H7 (cell line): ENCODE measurements at regions not wholly inside any gene's neighbourhood (a gene's known extent, or its start where the extent isn't known, plus 50 kb on each side); places are given as distances from the start of the nearest gene placed in this dataset.

Source experiments
- DNase-seq: peaks from one replicate; pipeline ENCODE4 v3.0.0; 2012
- H3K27me3 ChIP-seq: 2 replicates; pipeline ENCODE4 v1.6.0; 2011; ENCODE audit warnings: mild to moderate bottlenecking, low read length; ENCODE audit not compliant: control insufficient read depth, insufficient read depth
- H3K36me3 ChIP-seq: replicated peaks from 2 replicates; pipeline ENCODE4 v1.5.1; 2011; ENCODE audit warnings: low read length; ENCODE audit not compliant: control insufficient read depth, insufficient read depth
- H3K4me3 ChIP-seq: 2 replicates; pipeline ENCODE4 v1.5.1; 2011; ENCODE audit warnings: low read depth, mild to moderate bottlenecking, control low read depth, low read length, moderate library complexity; ENCODE audit not compliant: insufficient read depth

GRCh38 chr3:42037318-42037945 lies 53.7 kb upstream of the TRAK1 start:
- Histone ChIP-seq H3K4me3 (no peak overlapping the region), H3K27me3 (no peaks in the 10 kb centered on the region), H3K36me3 (peaks cover 2% of the 10 kb centered on the region)
- DNase-seq, result no peak

GRCh38 chr3:42036483-42036823 lies 54.7 kb upstream of the TRAK1 start:
- DNase-seq, result no peak
- H3K36me3 ChIP-seq, result peaks cover 2% of the 10 kb centered on the region
- no peaks in the 10 kb centered on the region for H3K27me3 ChIP-seq
- H3K4me3 ChIP-seq, result no peak overlapping the region

DNA sequence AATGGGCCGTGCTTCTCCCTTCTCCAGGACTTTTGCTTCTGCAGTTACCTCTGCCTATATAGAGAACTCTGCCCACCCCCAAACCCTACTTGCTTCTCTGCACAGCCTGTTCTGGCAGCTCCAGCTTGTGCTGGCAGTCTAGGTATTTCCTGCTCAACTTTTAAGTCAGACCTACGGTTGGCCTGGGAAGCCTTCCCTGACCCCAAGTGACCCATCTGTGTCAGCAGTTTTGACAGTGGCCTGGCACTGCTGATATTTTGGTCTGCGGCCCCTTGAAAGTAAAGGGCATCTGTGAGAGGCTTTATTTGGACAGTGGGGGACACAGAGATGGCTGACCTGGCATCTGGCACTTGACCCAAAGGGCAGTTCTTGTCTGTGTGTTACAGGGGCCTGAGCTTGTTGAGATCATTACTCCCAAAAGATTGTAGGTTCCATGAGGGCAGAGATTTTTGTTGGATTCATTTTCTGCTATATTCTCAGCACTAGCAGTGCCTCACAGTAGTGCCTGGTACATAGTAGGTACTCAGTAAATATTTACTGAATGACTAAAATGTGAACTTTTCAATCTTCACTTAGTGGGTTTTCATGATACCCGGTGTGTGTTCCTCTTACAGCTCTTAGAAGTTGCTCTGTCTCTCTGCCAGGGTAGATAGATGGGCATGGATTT lies 55.2 kb upstream of the TRAK1 start:
- Histone ChIP-seq H3K27me3 (no peaks in the 10 kb centered on the region), H3K36me3 (peaks cover 2% of the 10 kb centered on the region), H3K4me3 (no peak overlapping the region)
- DNase-seq, result no peak

- DNase-seq, result no peak
- Histone ChIP-seq H3K36me3 (peaks cover 2% of the 10 kb centered on the region), H3K27me3 (no peaks in the 10 kb centered on the region), H3K4me3 (no peak overlapping the region)
Measured at GRCh38 chr3:42035007-42035406, 56.1 kb upstream of the TRAK1 start.

- H3K4me3 ChIP-seq, result no peak overlapping the region
- H3K36me3 ChIP-seq, result peaks cover 2% of the 10 kb centered on the region
- DNase-seq, result no peak
- H3K27me3 ChIP-seq, result no peaks in the 10 kb centered on the region
Measured at GRCh38 chr3:42033741-42034140, 57.4 kb upstream of the TRAK1 start.

DNA sequence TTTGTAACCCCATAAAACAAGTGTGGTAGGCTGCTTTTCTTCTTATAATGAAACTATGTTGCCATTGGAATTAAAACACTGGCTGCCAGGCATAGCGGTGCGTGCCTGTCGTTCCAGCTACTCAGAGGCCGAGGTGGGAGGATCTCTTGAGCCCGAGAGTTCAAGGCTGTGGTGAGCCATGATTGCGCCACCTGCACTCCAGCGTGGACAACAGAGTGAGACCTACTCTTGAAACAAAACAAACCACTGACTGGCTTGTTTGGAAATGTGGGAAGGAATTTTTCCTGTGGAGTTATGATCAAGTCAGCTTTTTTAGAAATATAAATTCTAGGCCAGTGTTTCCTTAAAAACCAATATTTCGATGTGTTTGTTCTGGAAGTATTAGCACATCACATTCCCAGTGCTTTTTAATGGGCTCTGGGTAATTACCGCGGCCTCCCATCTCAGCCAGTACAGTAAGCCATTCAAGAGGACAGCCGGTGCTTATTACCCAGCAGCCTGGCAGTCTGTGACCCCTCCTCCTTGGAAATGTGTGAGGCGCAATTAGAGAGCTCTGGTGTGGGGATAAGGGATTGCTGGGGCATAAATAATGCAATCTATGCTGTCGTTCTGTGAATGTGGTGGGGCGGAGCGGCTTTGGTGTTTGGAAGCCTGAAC lies 58.3 kb upstream of the TRAK1 start:
- Histone ChIP-seq H3K36me3 (peaks cover 2% of the 10 kb centered on the region), H3K27me3 (no peaks in the 10 kb centered on the region), H3K4me3 (no peak overlapping the region)
- no peak for DNase-seq

DNA sequence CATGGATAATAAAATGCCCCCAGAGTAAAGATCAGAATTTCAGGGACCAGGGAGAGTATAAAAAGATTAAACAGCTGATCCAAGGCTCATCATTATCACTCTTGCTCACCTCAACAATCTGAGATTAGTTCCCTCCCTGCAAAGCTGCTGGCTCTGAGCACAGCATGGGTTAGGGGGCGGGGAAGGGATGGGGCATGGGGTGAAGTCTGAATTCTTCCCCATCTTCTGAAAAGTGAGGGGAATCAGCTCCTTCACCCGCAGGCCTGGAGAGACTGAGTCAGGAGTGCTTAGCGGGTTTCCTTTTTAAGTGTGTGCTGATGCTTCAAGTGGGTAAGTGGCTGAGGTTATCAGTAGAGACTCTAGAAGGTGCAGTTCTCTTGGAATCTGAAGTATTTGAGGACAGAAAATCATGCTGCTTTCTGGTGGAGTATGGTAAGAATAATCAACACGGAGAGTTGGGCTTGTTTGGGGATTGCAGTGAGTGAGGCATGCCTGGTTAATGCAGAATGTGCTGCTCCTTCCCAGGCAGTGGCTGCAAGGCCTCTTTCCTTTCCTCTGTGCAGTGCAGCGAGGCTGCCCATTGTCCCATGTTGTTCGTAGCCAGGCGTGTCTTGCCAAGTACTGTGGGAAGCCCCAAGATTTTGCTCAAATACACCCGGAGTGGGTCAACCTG lies 59.2 kb upstream of the TRAK1 start:
- H3K27me3 ChIP-seq, result no peaks in the 10 kb centered on the region
- H3K4me3 ChIP-seq, result no peak overlapping the region
- DNase-seq, result no peak
- H3K36me3 ChIP-seq, result peaks cover 2% of the 10 kb centered on the region

DNA sequence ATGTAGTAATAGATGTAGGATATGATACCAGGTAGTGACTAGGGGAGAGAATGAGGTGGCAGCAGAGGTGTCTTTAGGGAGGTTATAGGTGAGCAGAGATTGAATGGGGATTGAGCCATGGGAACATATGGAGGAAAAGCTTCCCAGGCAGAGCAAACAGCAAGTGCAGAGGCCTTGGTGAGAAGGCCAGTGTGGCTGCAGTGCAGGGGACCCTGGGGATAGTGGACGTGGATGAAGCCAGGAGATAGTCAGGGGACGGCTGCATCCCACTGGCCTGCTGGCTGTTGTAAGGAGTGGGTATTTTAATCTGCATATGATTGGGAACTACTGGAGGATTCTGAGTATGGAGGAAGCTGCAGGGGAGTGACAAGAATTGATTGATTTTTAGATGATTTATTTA lies 62.7 kb upstream of the TRAK1 start:
- Histone ChIP-seq H3K4me3 (no peak overlapping the region), H3K36me3 (no peaks in the 10 kb centered on the region), H3K27me3 (no peaks in the 10 kb centered on the region)
- no peak for DNase-seq

DNA sequence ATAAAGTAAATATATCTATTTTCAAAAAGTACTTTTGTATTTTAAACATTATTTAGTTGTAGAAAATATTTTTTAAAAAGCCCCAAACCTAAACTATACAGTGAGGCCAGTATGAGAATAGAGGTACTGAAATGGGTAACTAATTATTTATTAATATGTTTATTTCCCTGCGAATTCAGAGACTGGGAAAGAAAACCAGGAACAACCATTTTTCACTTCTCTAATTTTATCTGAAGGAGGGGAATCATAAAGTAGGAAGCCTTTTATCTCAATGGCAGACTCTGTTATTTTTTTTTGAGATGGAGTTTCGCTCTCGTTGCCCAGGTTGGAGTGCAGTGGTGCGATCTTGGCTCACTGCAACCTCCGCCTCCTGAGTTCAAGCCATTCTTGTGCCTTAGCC lies 63.6 kb upstream of the TRAK1 start:
- no peak for DNase-seq
- Histone ChIP-seq H3K27me3 (no peaks in the 10 kb centered on the region), H3K36me3 (no peaks in the 10 kb centered on the region), H3K4me3 (no peak overlapping the region)

- Histone ChIP-seq H3K4me3 (no peak overlapping the region), H3K27me3 (no peaks in the 10 kb centered on the region), H3K36me3 (no peaks in the 10 kb centered on the region)
- peak; percentile 67 for DNase-seq
Measured at GRCh38 chr3:42025370-42026138, 63.7 kb upstream of the ULK4 start.

- no peaks in the 10 kb centered on the region for H3K36me3 ChIP-seq
- no peak overlapping the region for H3K4me3 ChIP-seq
- peak; percentile 23 for DNase-seq
- no peaks in the 10 kb centered on the region for H3K27me3 ChIP-seq
Measured at GRCh38 chr3:42024591-42025351, 62.9 kb upstream of the ULK4 start.

- no peak for DNase-seq
- no peaks in the 10 kb centered on the region for H3K27me3 ChIP-seq
- no peak overlapping the region for H3K4me3 ChIP-seq
- no peaks in the 10 kb centered on the region for H3K36me3 ChIP-seq
Measured at GRCh38 chr3:42023380-42023779, 61.5 kb upstream of the ULK4 start.

DNA sequence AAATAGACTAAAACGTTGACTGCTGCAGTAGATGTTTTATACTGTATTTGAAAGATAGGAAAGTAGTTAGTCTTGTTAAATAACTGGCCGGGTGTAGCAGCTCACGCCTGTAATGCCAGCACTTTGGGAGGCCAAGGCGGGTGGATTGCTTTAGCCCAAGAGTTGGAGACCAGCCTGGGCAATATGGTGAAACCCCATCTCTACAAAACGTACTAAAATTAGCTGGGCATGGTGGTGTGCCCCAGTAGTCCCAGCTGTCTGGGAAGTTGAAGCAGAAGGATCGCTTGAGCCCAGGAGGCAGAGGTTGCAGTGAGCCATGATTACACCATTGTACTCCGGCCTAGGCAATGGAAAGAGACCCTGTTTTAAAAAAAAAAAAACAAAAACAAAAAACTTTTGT lies 60.5 kb upstream of the ULK4 start:
- DNase-seq, result no peak
- H3K27me3 ChIP-seq, result no peaks in the 10 kb centered on the region
- H3K4me3 ChIP-seq, result no peak overlapping the region
- H3K36me3 ChIP-seq, result no peaks in the 10 kb centered on the region
